ENCODE measurements at regions not wholly inside any gene's neighbourhood (a gene's known extent, or its start where the extent isn't known, plus 50 kb on each side); places are given as distances from the start of the nearest gene placed in this dataset.

DNA sequence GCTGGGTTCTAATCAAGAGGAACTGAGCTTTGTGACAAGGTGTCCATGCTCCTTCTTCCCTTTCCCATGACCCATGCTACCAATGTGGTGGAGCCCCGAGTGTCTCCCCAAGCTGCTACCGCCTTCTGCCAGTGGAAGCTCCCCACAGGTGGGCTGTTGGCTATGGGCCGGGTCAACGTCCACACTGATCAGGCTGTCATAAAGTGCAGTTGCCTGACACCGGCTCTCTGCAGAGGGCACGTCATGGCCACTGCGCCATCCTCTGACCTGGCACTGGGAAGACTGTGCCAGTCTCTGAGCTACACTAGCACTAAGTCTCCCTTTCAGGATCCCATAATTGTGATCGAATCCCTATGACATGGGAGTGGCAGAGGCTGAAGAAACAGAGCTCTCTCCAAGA, 192.3 kb downstream of the USP12 start:
- H3K36me3 ChIP-seq (ENCODE audit: control insufficient read depth in 2 of 2, insufficient read depth in 2 of 2, low read length in 1 of 2) = no peaks in the 10 kb centered on the region
- ChIA-PET CTCF (interaction anchor here (1.2 to 1.6 kb wide), 2 partner anchors 9 to 848 kb away, joined by 3 to 5 read pairs; no protein-coding TSS in a partner anchor), RAD21 (ENCODE audit: unreplicated experiment) (interaction anchor here (1.6 kb wide), 2 partner anchors 32 to 380 kb away, joined by 4 to 6 read pairs; no protein-coding TSS in a partner anchor), POLR2A (interaction anchor here (0.6 kb wide), 1 partner anchor 1017 kb away, joined by 3 read pairs; no protein-coding TSS in a partner anchor), SMC1A (ENCODE audit: uncharacterized antibody, unreplicated experiment) (no interaction called here)
- FAIRE-seq = no peak
- no TSS peak for BruUV-seq (replicated peaks)
- in situ Hi-C loops (cut with MboI) = no loop called here
- H2AFZ ChIP-seq (ENCODE audit: control insufficient read depth, low read depth, low read length) = no peak overlapping the region
- H3K79me2 ChIP-seq (ENCODE audit: control insufficient read depth, insufficient read depth, low read length) = no peaks in the 10 kb centered on the region
- H4K20me1 ChIP-seq (ENCODE audit: control insufficient read depth, insufficient read depth) = no peaks in the 10 kb centered on the region
- TF ChIP-seq CBFB (IDR thresholded peaks at IDR 0.05; ENCODE audit: low read depth) = no peak
- TF ChIP-seq, protein P1, sequence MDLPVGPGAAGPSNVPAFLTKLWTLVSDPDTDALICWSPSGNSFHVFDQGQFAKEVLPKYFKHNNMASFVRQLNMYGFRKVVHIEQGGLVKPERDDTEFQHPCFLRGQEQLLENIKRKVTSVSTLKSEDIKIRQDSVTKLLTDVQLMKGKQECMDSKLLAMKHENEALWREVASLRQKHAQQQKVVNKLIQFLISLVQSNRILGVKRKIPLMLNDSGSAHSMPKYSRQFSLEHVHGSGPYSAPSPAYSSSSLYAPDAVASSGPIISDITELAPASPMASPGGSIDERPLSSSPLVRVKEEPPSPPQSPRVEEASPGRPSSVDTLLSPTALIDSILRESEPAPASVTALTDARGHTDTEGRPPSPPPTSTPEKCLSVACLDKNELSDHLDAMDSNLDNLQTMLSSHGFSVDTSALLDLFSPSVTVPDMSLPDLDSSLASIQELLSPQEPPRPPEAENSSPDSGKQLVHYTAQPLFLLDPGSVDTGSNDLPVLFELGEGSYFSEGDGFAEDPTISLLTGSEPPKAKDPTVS (IDR thresholded peaks at IDR 0.05; ENCODE audit: low read depth, low read length) = no peak
- no peak overlapping the region for H3K27ac ChIP-seq (ENCODE audit: control insufficient read depth, insufficient read depth)
- no peaks in the 10 kb centered on the region for H3K9me3 ChIP-seq (replicated peaks; ENCODE audit: control insufficient read depth, insufficient read depth, low read length)
- no peak for ATAC-seq
- H3K27me3 ChIP-seq (replicated peaks in 1 of 2; ENCODE audit: control insufficient read depth in 2 of 2, insufficient read depth in 2 of 2, low read length in 1 of 2) = no peaks in the 10 kb centered on the region; a peak in 2 of 4 replicates
- no peak overlapping the region for H3K9ac ChIP-seq (ENCODE audit: control insufficient read depth, insufficient read depth, low read length)
- H3K4me3 ChIP-seq = no peak overlapping the region
- whole genome bisulfite sequencing (ENCODE audit: insufficient coverage, insufficient replicate concordance, low lambda C conversion rate, missing lambda C conversion rate) = 60% methylated on average over 8 of the region's 8 CpGs
- no peak for DNase-seq (ENCODE audit: low read depth, low spot score)
- intact Hi-C loops (cut with micrococcal nuclease; ENCODE audit: unreplicated experiment) = no loop called here
- H3K4me2 ChIP-seq (ENCODE audit: control insufficient read depth, insufficient read depth) = no peak overlapping the region
- no peaks in the 10 kb centered on the region for H3K4me1 ChIP-seq (ENCODE audit: control insufficient read depth, insufficient read depth, low read length)

- FAIRE-seq (no peak), ATAC-seq (no peak), DNase-seq (ENCODE audit: low read depth, low spot score) (no peak)
- Histone ChIP-seq H4K20me1 (ENCODE audit: control insufficient read depth, insufficient read depth) (no peaks in the 10 kb centered on the region), H3K27me3 (replicated peaks in 1 of 2; ENCODE audit: control insufficient read depth in 2 of 2, insufficient read depth in 2 of 2, low read length in 1 of 2) (no peaks in the 10 kb centered on the region; a peak in 2 of 4 replicates), H3K4me3 (no peak overlapping the region), H3K9me3 (replicated peaks; ENCODE audit: control insufficient read depth, insufficient read depth, low read length) (no peaks in the 10 kb centered on the region), H3K27ac (ENCODE audit: control insufficient read depth, insufficient read depth) (no peak overlapping the region), H3K9ac (ENCODE audit: control insufficient read depth, insufficient read depth, low read length) (no peak overlapping the region), H3K4me1 (ENCODE audit: control insufficient read depth, insufficient read depth, low read length) (no peaks in the 10 kb centered on the region), H3K79me2 (ENCODE audit: control insufficient read depth, insufficient read depth, low read length) (no peaks in the 10 kb centered on the region), H3K36me3 (ENCODE audit: control insufficient read depth in 2 of 2, insufficient read depth in 2 of 2, low read length in 1 of 2) (no peaks in the 10 kb centered on the region), H2AFZ (ENCODE audit: control insufficient read depth, low read depth, low read length) (no peak overlapping the region), H3K4me2 (ENCODE audit: control insufficient read depth, insufficient read depth) (no peak overlapping the region)
- ChIA-PET POLR2A (no interaction called here), RAD21 (ENCODE audit: unreplicated experiment) (no interaction called here), SMC1A (ENCODE audit: uncharacterized antibody, unreplicated experiment) (no interaction called here), CTCF (interaction anchor here (1.2 to 1.6 kb wide), 2 partner anchors 8 to 849 kb away, joined by 3 to 5 read pairs; no protein-coding TSS in a partner anchor)
- BruUV-seq (replicated peaks) = no TSS peak
- in situ Hi-C loops (cut with MboI) = no loop called here
- intact Hi-C loops (cut with micrococcal nuclease; ENCODE audit: unreplicated experiment) = no loop called here
- no peak for TF ChIP-seq EED (IDR thresholded peaks at IDR 0.05; ENCODE audit: low read depth)
- no peak for TF ChIP-seq HDAC2 (IDR thresholded peaks at IDR 0.05)
- no peak for TF ChIP-seq CBX3 (IDR thresholded peaks at IDR 0.05; ENCODE audit: borderline replicate concordance, low read depth)
- TF ChIP-seq ASH2L (IDR thresholded peaks at IDR 0.05; ENCODE audit: borderline replicate concordance, low read depth) = no peak
- TF ChIP-seq LARP7 (IDR thresholded peaks at IDR 0.05) = no peak
- WGBS (ENCODE audit: insufficient coverage, insufficient replicate concordance, low lambda C conversion rate, missing lambda C conversion rate) = 51% methylated on average over 12 of the region's 12 CpGs
Measured at GRCh38 chr13:26978081-26978860, 193.3 kb downstream of the USP12 start.

Data from GM12878 (cell line).